MCF 10A (cell line): ENCODE measurements at regions not wholly inside any gene's neighbourhood (a gene's known extent, or its start where the extent isn't known, plus 50 kb on each side); places are given as distances from the start of the nearest gene placed in this dataset.

Experiments
- BruUV-seq: library from RNA; stranded (reverse); fragments of 400-500 nt; replicated peaks from 2 replicates; lab custom pipeline; 2021; lab: Mats Ljungman, UMichigan
- CTCF ChIA-PET: fragments of 300-600 bp; sonication (Branson Sonifier 250); formaldehyde crosslinking; extraction: SDS; loops from one replicate; lab custom pipeline; 2021; ENCODE audit warnings: antibody characterized with exemption, inconsistent platforms; lab: Yijun Ruan, JAX
- POLR2A ChIA-PET: fragments of 300-600, 350-650 bp; sonication (Branson Sonifier 250); formaldehyde crosslinking; extraction: SDS; loops from one replicate; lab custom pipeline; 2020; ENCODE audit warnings: antibody characterized with exemption, inconsistent platforms; lab: Yijun Ruan, JAX
- DNase-seq: peaks from one replicate; pipeline ENCODE4 v3.0.0-alpha.2; 2018; ENCODE audit not compliant: unreplicated experiment
- H3K27ac Mint-ChIP-seq: one replicate; pipeline ENCODE4 v1.8.0; 2022; ENCODE audit warnings: mild to moderate bottlenecking, low read depth, mixed read lengths; ENCODE audit not compliant: unreplicated experiment
- H3K27me3 Mint-ChIP-seq: one replicate; pipeline ENCODE4 v1.8.0; 2022; ENCODE audit warnings: mixed read lengths; ENCODE audit not compliant: insufficient read depth, unreplicated experiment
- H3K36me3 Mint-ChIP-seq: one replicate; pipeline ENCODE4 v1.8.0; 2022; ENCODE audit warnings: mild to moderate bottlenecking, moderate library complexity, mixed read lengths; ENCODE audit not compliant: insufficient read depth, unreplicated experiment
- H3K4me1 Mint-ChIP-seq: one replicate; pipeline ENCODE4 v1.8.0; 2022; ENCODE audit warnings: mixed read lengths; ENCODE audit not compliant: insufficient read depth, unreplicated experiment
- H3K4me3 Mint-ChIP-seq: one replicate; pipeline ENCODE4 v1.8.0; 2022; ENCODE audit warnings: mild to moderate bottlenecking, moderate library complexity, mixed read lengths; ENCODE audit not compliant: unreplicated experiment
- H3K9me3 Mint-ChIP-seq: one replicate; pipeline ENCODE4 v1.8.0; 2022; ENCODE audit warnings: mixed read lengths; ENCODE audit not compliant: unreplicated experiment
- intact Hi-C: fragments of 100-400 bp; cut with micrococcal nuclease; formaldehyde crosslinking; loops from 2 replicates; pipeline ENCODE4 v1.14.1; 2022
- TF ChIP-seq, protein P1 (sequence below): fragments of 200-600 bp; IDR thresholded peaks from one replicate; pipeline ENCODE4 v1.8.0; 2022; ENCODE audit warnings: antibody characterized with exemption, mild to moderate bottlenecking; ENCODE audit not compliant: unreplicated experiment

DNA sequence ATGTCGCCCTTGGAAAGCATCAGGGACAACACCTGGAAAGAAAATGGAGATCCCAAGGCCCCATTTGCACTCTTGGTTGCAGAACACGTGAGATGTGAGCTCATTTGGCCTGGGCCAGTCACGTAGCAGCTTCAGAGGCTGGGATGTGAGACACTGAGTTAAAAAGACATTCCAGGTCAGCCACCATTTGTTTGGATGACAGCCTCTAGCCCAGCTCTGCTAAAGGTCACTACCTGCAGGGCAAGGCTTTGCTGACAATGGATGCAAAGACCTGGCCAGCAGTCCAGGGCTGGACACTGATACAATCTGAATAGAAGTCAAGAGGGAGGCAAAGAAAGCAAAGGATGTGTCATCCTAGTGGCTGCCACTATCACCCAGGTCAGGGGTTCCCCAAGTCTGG, 83.9 kb upstream of the LRPPRC start:
- BruUV-seq, result no TSS peak
- H3K4me3 Mint-ChIP-seq, result no peak overlapping the region
- peaks cover 6% of the 10 kb centered on the region for H3K4me1 Mint-ChIP-seq
- intact Hi-C loops, result no loop called here
- no peaks in the 10 kb centered on the region for H3K9me3 Mint-ChIP-seq
- H3K27me3 Mint-ChIP-seq, result no peaks in the 10 kb centered on the region
- TF ChIP-seq, protein P1, sequence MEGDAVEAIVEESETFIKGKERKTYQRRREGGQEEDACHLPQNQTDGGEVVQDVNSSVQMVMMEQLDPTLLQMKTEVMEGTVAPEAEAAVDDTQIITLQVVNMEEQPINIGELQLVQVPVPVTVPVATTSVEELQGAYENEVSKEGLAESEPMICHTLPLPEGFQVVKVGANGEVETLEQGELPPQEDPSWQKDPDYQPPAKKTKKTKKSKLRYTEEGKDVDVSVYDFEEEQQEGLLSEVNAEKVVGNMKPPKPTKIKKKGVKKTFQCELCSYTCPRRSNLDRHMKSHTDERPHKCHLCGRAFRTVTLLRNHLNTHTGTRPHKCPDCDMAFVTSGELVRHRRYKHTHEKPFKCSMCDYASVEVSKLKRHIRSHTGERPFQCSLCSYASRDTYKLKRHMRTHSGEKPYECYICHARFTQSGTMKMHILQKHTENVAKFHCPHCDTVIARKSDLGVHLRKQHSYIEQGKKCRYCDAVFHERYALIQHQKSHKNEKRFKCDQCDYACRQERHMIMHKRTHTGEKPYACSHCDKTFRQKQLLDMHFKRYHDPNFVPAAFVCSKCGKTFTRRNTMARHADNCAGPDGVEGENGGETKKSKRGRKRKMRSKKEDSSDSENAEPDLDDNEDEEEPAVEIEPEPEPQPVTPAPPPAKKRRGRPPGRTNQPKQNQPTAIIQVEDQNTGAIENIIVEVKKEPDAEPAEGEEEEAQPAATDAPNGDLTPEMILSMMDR, result no peak
- ChIA-PET CTCF (no interaction called here), POLR2A (no interaction called here)
- no peak for DNase-seq
- no peaks in the 10 kb centered on the region for H3K36me3 Mint-ChIP-seq
- H3K27ac Mint-ChIP-seq, result no peak overlapping the region

DNA sequence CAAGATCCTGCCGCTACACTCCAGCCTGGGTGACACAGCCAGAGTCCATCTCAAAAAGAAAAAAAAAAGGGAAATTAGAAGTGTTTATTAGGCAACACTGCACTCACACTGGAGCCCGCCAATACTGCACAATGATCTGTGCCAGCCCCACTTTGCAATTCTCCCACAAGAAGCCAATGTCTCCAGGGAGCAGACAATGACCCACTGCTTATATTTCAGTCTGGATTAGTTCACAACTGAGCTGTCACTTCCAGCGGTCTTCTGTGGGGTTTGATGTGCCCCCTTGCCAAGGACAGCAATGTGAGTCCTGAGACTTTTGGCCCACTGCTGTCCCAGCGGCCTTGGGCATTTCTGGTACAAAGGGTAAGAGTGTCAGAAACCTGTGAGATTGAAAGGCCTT, 85.6 kb upstream of the PPM1B start:
- BruUV-seq, result no TSS peak

DNA sequence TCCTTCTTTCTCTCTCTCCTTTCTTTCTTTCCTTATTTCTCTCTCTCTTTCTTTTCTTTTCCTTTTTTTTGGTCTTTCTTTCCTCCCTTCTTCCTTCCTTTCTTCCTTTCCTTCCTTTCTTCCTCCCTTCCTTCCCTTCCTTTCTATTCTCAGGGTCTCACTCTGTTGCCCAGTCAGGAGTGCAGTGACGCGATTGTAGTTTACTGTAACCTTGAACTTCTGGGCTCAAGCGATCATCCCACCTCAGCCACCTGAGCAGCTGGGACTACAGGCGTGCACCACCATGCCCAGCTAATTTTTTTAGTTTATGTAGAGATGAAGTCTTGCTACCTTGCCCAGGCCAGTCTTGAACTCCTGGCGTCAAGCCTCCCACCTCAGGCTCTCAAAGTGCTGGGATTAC, 83.8 kb upstream of the PPM1B start:
- TF ChIP-seq, protein P1, result no peak
- Mint-ChIP-seq H3K4me1 (peaks cover 11% of the 10 kb centered on the region), H3K36me3 (no peaks in the 10 kb centered on the region), H3K4me3 (no peak overlapping the region), H3K27ac (no peak overlapping the region), H3K9me3 (no peaks in the 10 kb centered on the region), H3K27me3 (no peaks in the 10 kb centered on the region)
- DNase-seq, result no peak
- no TSS peak for BruUV-seq
- ChIA-PET POLR2A (no interaction called here), CTCF (interaction anchor here (0.6 to 1.4 kb wide), 4 partner anchors 9 to 1409 kb away, joined by 3 read pairs; no protein-coding TSS in a partner anchor)
- intact Hi-C loops, result no loop called here

More for the DNA sequence above, 85.6 kb upstream of the PPM1B start:
- Mint-ChIP-seq H3K4me1 (peaks cover 11% of the 10 kb centered on the region), H3K9me3 (no peaks in the 10 kb centered on the region), H3K36me3 (no peaks in the 10 kb centered on the region), H3K4me3 (no peak overlapping the region), H3K27ac (no peak overlapping the region), H3K27me3 (no peaks in the 10 kb centered on the region)
- ChIA-PET CTCF (interaction anchor here (1.0 kb wide), 1 partner anchor 11 kb away, joined by 3 read pairs; no protein-coding TSS in a partner anchor), POLR2A (interaction anchor here (0.6 kb wide), 1 partner anchor 92 kb away, joined by 3 read pairs; no protein-coding TSS in a partner anchor)
- TF ChIP-seq, protein P1, result no peak
- DNase-seq, result no peak
- intact Hi-C loops, result no loop called here

DNA sequence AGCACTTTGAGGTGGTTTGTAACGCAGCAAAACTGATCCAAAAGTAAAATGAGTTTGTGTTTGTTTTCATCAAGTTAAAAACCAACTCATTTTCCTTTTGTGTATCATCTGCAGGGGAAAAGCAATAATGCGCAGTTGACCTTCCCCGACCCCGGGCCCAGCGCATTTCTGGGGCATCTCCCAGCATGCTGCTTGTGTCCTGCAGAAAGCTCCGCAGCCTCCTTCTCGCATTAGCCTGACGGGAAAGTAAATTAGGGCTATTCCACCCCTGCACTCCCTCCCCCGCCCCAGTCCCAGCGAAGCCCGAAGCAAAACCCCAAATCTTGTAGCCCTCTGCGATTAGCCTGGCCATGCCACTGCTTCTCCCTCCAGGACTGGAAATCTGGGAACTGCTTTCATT, 82.0 kb upstream of the PPM1B start:
- peaks cover 6% of the 10 kb centered on the region for H3K4me1 Mint-ChIP-seq
- CTCF ChIA-PET, result interaction anchor here (0.6 to 2.6 kb wide), 21 partner anchors 10 to 842 kb away, joined by 3 to 14 read pairs (median 4); no protein-coding TSS in a partner anchor
- TF ChIP-seq, protein P1, result no peak
- POLR2A ChIA-PET, result no interaction called here
- no peak for DNase-seq
- BruUV-seq, result no TSS peak
- H3K9me3 Mint-ChIP-seq, result no peaks in the 10 kb centered on the region
- no peak overlapping the region for H3K27ac Mint-ChIP-seq
- H3K27me3 Mint-ChIP-seq, result no peaks in the 10 kb centered on the region
- no peak overlapping the region for H3K4me3 Mint-ChIP-seq
- intact Hi-C loops, result loop anchor here (1.0 to 2.0 kb wide), 4 partner anchors 82 to 392 kb away; partner anchors contain the start of gene PPM1B
- H3K36me3 Mint-ChIP-seq, result no peaks in the 10 kb centered on the region
